VCaP (cell line): ENCODE measurements at regions not wholly inside any gene's neighbourhood (a gene's known extent, or its start where the extent isn't known, plus 50 kb on each side); places are given as distances from the start of the nearest gene placed in this dataset.
"Not testable (repeated sequence)": the region's sequence is repeated elsewhere in the genome, so short reads cannot be mapped to it uniquely, and the experiment has no call there.

Experiments used
- H3K27ac ChIP-seq: fragments of 450-650 bp; 2 replicates; pipeline ENCODE4 v1.5.1; 2017
- CTCF ChIP-seq: fragments of 450-650 bp; conservative IDR thresholded peaks from 2 replicates; pipeline ENCODE4 v1.5.1; 2017; ENCODE audit warnings: mild to moderate bottlenecking, moderate library complexity

- TF ChIP-seq CTCF, result no peak
- no peak overlapping the region for H3K27ac ChIP-seq
These were observed 224.0 kb upstream of the PDE3A start for GRCh38 chr12:20144341-20144740.

GRCh38 chr12:20148241-20148640 lies 220.1 kb upstream of the PDE3A start:
- no peak for TF ChIP-seq CTCF
- no peak overlapping the region for H3K27ac ChIP-seq

- H3K27ac ChIP-seq, result peak overlapping the region; percentile 62
These were observed 217.4 kb upstream of the PDE3A start for GRCh38 chr12:20150835-20151422.

GRCh38 chr12:20154052-20154451 lies 214.3 kb upstream of the PDE3A start:
- no peak for TF ChIP-seq CTCF
- no peak overlapping the region for H3K27ac ChIP-seq

More at GRCh38 chr12:20150835-20151422, 217.4 kb upstream of the PDE3A start:
- no peak for TF ChIP-seq CTCF

- no peak for TF ChIP-seq CTCF
- no peak overlapping the region for H3K27ac ChIP-seq
These were observed 213.0 kb upstream of the PDE3A start for GRCh38 chr12:20155374-20155773.

GRCh38 chr12:20160899-20161298 lies 207.4 kb upstream of the PDE3A start:
- H3K27ac ChIP-seq, result not testable (repeated sequence)

GRCh38 chr12:20174528-20175175 lies 193.7 kb upstream of the PDE3A start:
- no peak for TF ChIP-seq CTCF
- peak overlapping the region; percentile 25; the same call in 1 of the 2 replicates for H3K27ac ChIP-seq

- H3K27ac ChIP-seq, result peak overlapping the region; percentile 25; the same call in 1 of the 2 replicates
- TF ChIP-seq CTCF, result no peak
These were observed 192.5 kb upstream of the PDE3A start for GRCh38 chr12:20175704-20176388.
